Natural killer cell treated with Interleukin-12 subunit alpha and Interleukin-12 subunit beta and Interleukin-15 and Interleukin-18, amount 100 ng/mL, for 72 hours (primary cell): ENCODE measurements at regions not wholly inside any gene's neighbourhood (a gene's known extent, or its start where the extent isn't known, plus 50 kb on each side); places are given as distances from the start of the nearest gene placed in this dataset.
A peak's percentile ranks its signal among the peaks of the same experiment; 100 is the strongest.

Experiments used
- ATAC-seq, 2 donors: fragments of 150-1000 bp; cut with Tn5 transposase in 1 of 2; sonication (Bioruptor Pico), chemical (Tn5 transposase) in 1 of 2; 2 replicates each; pipeline ENCODE4 v1.10.0; 2021
- DNase-seq: peaks from one replicate; pipeline ENCODE4 v3.0.0; 2022; ENCODE audit warnings: low spot score
- H3K27ac Mint-ChIP-seq, 2 donors: 1 replicate in 1 of 2; 2 replicates in 1 of 2; pipeline ENCODE4 v1.8.0; 2022; ENCODE audit warnings: mixed read lengths in 2 of 2, mild to moderate bottlenecking in 1 of 2, moderate library complexity in 1 of 2
- H3K27me3 Mint-ChIP-seq, 2 donors: 1 replicate in 1 of 2; 2 replicates in 1 of 2; pipeline ENCODE4 v1.8.0; 2022; ENCODE audit warnings: mixed read lengths in 2 of 2
- H3K36me3 Mint-ChIP-seq: one replicate; pipeline ENCODE4 v1.8.0; 2022; ENCODE audit warnings: mixed read lengths
- H3K4me1 Mint-ChIP-seq, 2 donors: 1 replicate in 1 of 2; 2 replicates in 1 of 2; pipeline ENCODE4 v1.8.0; 2022; ENCODE audit warnings: low read depth in 2 of 2, mixed read lengths in 2 of 2, mild to moderate bottlenecking in 1 of 2
- H3K4me3 Mint-ChIP-seq: one replicate; pipeline ENCODE4 v1.8.0; 2022; ENCODE audit warnings: mixed read lengths
- H3K9me3 Mint-ChIP-seq: 2 replicates; pipeline ENCODE4 v1.8.0; 2022; ENCODE audit warnings: mixed read lengths

DNA sequence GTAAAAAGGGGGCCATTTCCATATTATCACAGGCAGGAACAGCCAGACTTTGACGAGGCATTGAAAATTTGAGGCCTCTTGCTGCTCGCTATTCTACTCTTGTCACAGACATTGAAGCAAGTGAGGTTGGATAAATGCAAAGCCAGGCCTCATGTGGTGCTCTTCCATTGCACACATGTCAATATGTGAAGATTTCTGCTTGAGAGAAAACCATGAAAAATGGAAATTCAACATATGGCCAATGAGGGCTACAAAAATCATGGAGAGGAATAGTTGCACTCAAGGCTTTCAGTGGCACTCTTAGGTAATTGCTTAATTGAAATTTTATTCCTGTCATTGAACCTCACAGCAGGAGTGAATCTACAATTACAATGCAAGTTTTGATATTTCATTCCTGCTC, 185.6 kb upstream of the MBNL1 start:
- ATAC-seq (no peak), DNase-seq (no peak)
- Mint-ChIP-seq H3K9me3 (no peaks in the 10 kb centered on the region), H3K36me3 (no peaks in the 10 kb centered on the region), H3K4me3 (no peak overlapping the region), H3K4me1 (no peaks in the 10 kb centered on the region), H3K27ac (no peak overlapping the region), H3K27me3 (no peaks in the 10 kb centered on the region)

DNA sequence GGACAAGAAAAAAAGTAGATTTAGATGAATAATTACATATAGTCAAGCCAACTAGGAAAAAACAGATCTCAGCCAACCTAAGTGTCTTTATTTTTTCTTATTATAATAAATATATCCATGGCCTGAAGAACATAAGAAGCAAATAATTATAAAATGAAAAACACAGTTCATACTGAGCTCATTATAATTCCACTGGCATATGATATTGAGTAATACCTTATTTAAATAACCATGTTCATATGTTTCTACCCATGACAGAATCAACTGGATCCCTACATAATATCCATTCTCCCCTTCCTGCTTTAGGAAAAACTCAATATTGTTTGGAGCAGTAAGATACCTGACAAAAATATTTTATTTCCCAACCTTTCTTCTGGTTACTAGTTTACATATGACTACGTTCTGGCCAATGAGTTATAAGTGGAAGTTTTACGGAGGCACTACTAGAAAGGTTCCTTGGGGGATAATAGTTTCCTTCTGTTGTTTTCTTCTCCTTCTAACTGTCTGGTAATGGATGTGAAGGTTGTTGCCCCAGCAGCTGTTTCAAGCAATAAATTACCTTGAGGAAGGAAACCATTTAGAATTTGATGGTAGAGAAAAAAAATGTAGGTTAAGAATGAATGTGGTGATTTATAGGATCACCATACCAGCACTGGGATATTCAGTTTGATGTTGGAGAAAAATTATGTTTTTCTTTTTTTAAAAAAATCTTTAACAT, 184.1 kb upstream of the MBNL1 start:
- Mint-ChIP-seq H3K9me3 (no peaks in the 10 kb centered on the region), H3K4me3 (no peak overlapping the region), H3K36me3 (no peaks in the 10 kb centered on the region), H3K27me3 (no peaks in the 10 kb centered on the region), H3K27ac (no peak overlapping the region), H3K4me1 (no peaks in the 10 kb centered on the region)
- ATAC-seq (no peak), DNase-seq (no peak)

GRCh38 chr3:152087153-152087552, 181.6 kb upstream of the MBNL1 start:
- Mint-ChIP-seq H3K27me3 (peaks cover 0 to 3% of the 10 kb centered on the region in 2 donors), H3K4me3 (no peak overlapping the region), H3K4me1 (no peaks in the 10 kb centered on the region), H3K27ac (no peak overlapping the region), H3K9me3 (no peaks in the 10 kb centered on the region), H3K36me3 (no peaks in the 10 kb centered on the region)
- ATAC-seq (no peak), DNase-seq (no peak)

DNA sequence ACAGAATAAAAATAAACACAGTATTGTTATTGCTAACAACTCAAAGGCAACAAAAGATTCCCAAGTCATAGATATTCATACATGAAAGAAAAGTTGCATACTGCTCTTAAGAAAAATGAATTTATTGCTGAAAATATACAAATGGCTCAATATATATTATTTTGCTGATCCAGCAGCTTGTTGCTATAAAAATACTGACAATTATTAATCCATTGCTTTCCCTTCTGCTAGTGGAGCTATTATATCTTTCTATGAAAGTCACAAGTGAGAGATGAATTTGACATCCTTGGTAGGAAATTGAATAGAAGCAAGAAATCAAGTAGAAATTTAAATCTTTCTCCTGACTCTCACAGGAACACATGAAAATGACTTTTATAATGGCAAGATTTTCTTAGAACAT, 179.2 kb upstream of the MBNL1 start:
- no peaks in the 10 kb centered on the region for H3K36me3 Mint-ChIP-seq
- no peaks in the 10 kb centered on the region for H3K4me1 Mint-ChIP-seq
- no peak overlapping the region for H3K4me3 Mint-ChIP-seq
- DNase-seq (no peak), ATAC-seq (no peak)
- H3K27ac Mint-ChIP-seq: no peak overlapping the region
- peaks cover 2 to 3% of the 10 kb centered on the region in 2 donors for H3K27me3 Mint-ChIP-seq
- H3K9me3 Mint-ChIP-seq: no peaks in the 10 kb centered on the region

DNA sequence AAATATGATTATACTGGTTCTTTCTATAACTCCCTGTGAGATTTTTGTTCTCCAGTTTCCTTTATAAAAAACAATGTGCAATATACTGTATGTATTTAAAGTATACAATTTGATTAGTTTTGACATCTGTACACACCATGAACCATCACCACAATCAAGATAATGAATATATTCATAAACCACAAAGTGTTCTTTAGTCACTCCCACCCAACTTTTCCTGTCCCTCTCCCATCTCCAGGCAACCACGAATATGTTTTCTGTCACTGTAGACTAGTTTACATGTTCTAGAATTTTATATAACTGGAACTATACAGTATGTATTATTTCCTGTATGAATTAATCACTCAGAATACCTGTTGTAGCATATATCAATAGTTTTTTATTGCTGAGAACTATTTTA, 177.0 kb upstream of the MBNL1 start:
- H3K4me1 Mint-ChIP-seq: no peaks in the 10 kb centered on the region
- no peak for DNase-seq
- H3K9me3 Mint-ChIP-seq: no peaks in the 10 kb centered on the region
- H3K27me3 Mint-ChIP-seq: peaks cover 3 to 10% of the 10 kb centered on the region in 2 donors
- H3K27ac Mint-ChIP-seq: no peak overlapping the region
- no peaks in the 10 kb centered on the region for H3K36me3 Mint-ChIP-seq
- ATAC-seq: no peak
- H3K4me3 Mint-ChIP-seq: no peak overlapping the region

DNA sequence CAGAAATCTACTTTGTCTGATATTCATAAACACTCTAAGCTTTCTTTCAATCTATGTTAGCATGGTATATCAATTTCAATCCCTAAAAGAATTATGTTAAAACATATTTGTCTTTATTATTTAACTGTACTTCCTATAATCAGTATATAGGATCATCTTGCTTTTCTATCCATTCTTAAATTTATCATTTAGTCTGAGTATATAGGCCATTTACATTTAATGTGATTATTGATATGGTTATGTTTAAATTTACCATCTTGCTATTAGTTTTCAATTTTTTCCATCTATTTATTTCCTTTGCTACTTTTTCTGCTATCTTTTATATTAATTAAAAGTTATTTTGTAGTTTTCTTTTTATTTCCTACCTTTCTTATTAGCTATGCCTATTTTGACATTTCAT, 174.8 kb upstream of the MBNL1 start:
- no peaks in the 10 kb centered on the region for H3K9me3 Mint-ChIP-seq

DNA sequence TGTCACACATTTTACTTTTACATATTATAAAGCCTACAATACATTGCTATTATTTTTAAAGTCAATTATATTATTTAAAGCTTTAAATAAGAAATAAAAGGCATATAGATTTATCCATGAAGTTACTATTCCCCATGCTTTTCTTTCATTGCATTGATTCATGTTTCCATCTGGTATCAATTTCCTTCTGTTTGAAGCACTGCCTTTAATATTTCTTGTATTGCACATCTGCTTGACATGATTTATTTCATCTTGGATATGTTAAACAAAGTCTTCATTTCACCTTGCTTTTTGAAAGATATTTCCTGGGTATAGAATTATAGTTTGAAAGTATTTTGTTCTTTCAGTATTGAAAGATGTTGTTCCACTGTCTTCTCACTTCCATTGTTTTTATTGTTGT, 174.3 kb upstream of the MBNL1 start:
- Mint-ChIP-seq H3K4me3 (no peak overlapping the region), H3K36me3 (no peaks in the 10 kb centered on the region), H3K9me3 (no peaks in the 10 kb centered on the region), H3K4me1 (no peaks in the 10 kb centered on the region), H3K27ac (no peak overlapping the region), H3K27me3 (peaks cover 3 to 10% of the 10 kb centered on the region in 2 donors)
- DNase-seq: no peak
- ATAC-seq: no peak

More for the DNA sequence above, 174.8 kb upstream of the MBNL1 start:
- DNase-seq (no peak), ATAC-seq (no peak)
- no peak overlapping the region for H3K27ac Mint-ChIP-seq
- peaks cover 3 to 10% of the 10 kb centered on the region in 2 donors for H3K27me3 Mint-ChIP-seq
- no peaks in the 10 kb centered on the region for H3K36me3 Mint-ChIP-seq
- H3K4me3 Mint-ChIP-seq: no peak overlapping the region
- H3K4me1 Mint-ChIP-seq: no peaks in the 10 kb centered on the region

GRCh38 chr3:152095472-152095871, 173.3 kb upstream of the MBNL1 start:
- ATAC-seq (no peak), DNase-seq (no peak)
- Mint-ChIP-seq H3K36me3 (no peaks in the 10 kb centered on the region), H3K27me3 (peaks cover 3 to 10% of the 10 kb centered on the region in 2 donors), H3K9me3 (no peaks in the 10 kb centered on the region), H3K27ac (no peak overlapping the region), H3K4me1 (peaks cover 4 to 5% of the 10 kb centered on the region in 2 donors), H3K4me3 (no peak overlapping the region)

DNA sequence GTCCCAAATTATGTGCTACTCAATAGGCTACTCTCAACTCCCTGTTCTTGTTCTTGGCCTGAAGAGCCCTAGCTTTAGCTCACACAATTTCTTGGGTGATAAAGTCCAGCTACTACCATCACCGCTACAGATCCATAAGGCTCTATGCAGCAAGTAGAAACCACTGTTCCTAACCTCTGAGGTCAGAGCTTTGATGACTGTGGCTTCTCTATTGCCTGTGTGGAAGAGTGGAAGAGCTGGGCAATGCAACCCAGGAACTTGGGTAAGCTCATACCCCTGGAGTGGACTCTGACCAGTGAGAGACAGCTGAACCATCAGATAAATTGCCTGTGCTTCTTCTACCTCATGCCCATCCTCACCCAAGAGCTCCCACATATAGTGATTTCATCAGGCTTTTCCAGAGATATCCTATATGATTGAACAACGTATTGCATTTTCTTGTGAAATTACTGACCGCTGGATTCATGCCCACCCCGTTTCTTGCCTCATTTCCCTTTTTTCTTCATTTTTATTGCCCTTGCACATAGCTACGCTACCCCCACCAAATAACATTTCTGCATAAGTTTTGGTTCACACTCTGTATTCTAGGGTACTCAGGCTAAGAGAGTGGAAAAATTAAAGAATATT, 172.3 kb upstream of the MBNL1 start:
- DNase-seq: no peak
- Mint-ChIP-seq H3K4me3 (no peak overlapping the region), H3K4me1 (peaks cover 8 to 10% of the 10 kb centered on the region in 2 donors), H3K9me3 (no peaks in the 10 kb centered on the region), H3K36me3 (no peaks in the 10 kb centered on the region), H3K27ac (no peak overlapping the region), H3K27me3 (peaks cover 0 to 10% of the 10 kb centered on the region in 2 donors)
- ATAC-seq: no peak

DNA sequence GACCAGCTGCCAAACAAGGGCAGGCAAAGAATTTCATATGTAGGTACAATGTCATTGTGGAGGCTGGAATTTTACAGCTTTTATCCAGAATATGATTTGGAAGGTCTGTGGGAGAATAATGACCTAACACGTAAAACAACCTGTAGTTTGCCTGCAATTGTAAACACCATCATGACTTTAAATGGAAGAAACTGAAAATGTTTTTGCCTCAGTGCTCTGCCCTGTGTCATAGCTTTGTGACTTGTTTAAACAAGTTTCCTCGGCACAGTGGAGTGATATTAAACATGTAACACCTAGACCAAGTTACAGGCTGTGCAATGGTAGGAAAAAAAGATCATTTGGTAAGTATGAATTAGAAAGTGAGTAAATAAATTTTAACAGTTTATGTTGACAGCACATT, 171.6 kb upstream of the MBNL1 start:
- H3K9me3 Mint-ChIP-seq: no peaks in the 10 kb centered on the region
- DNase-seq: no peak
- peaks cover 0 to 10% of the 10 kb centered on the region in 2 donors for H3K27me3 Mint-ChIP-seq
- no peak overlapping the region for H3K4me3 Mint-ChIP-seq
- H3K4me1 Mint-ChIP-seq: peaks cover 8 to 10% of the 10 kb centered on the region in 2 donors
- H3K36me3 Mint-ChIP-seq: no peaks in the 10 kb centered on the region
- H3K27ac Mint-ChIP-seq: no peak overlapping the region
- no peak for ATAC-seq

- Mint-ChIP-seq H3K36me3 (no peaks in the 10 kb centered on the region), H3K9me3 (no peaks in the 10 kb centered on the region), H3K4me3 (no peak overlapping the region), H3K27me3 (peaks cover 0 to 10% of the 10 kb centered on the region in 2 donors), H3K27ac (no peak overlapping the region), H3K4me1 (peaks cover 9 to 10% of the 10 kb centered on the region in 2 donors)
- ATAC-seq (no peak), DNase-seq (no peak)
Observed at GRCh38 chr3:152097770-152098169, 171.0 kb upstream of the MBNL1 start.

- Mint-ChIP-seq H3K4me3 (peak overlapping the region; percentile 56), H3K36me3 (no peaks in the 10 kb centered on the region), H3K4me1 (peaks cover 10 to 16% of the 10 kb centered on the region in 2 donors), H3K27me3 (peaks cover 0 to 2% of the 10 kb centered on the region in 2 donors), H3K9me3 (no peaks in the 10 kb centered on the region), H3K27ac (peak overlapping the region; percentile 59 to 75)
- DNase-seq (peak; percentile 74), ATAC-seq (peak; percentile 93)
Observed at GRCh38 chr3:152100491-152101132, 168.1 kb upstream of the MBNL1 start.

DNA sequence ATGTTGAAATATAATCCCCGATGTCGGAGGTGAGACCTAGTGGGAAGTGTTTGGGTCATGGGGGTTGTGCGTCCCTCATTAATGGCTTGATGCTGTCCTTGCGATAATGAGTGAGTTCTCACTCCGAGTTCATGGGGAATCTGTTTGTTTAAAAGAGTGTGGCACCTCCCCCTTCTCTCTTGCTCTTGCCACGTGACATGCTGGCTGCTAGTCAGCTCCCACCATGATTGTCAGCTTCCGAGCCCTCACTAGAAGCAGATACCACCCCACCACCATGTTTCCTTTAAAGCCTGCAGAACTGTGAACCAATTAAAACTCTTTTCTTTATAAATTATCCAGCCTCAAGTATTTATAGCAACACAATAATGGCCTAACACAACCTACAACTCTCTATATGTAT, 166.3 kb upstream of the MBNL1 start:
- Mint-ChIP-seq H3K36me3 (no peaks in the 10 kb centered on the region), H3K27ac (no peak overlapping the region), H3K27me3 (peaks cover 0 to 2% of the 10 kb centered on the region in 2 donors), H3K4me3 (no peak overlapping the region), H3K4me1 (peaks cover 10 to 16% of the 10 kb centered on the region in 2 donors), H3K9me3 (no peaks in the 10 kb centered on the region)
- DNase-seq: no peak
- no peak for ATAC-seq

DNA sequence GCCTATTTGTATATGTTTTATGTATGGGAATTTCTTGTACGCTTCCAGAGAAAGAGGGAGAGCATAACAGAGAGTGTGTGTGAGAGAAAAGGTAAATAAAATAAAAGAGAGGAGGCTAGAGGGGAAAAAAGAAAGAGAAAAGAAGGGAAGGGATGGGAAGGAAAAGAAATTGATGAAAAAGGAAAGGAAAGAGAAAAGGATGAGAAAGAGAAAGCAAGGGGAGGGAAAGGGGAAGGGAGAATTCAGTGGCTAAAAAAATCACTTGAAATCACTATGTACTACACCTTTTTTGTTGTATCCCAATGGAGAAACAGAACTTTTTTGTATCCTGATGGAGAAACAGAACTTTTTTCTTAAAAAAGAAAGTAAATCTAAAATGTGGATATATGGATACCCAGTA, 165.5 kb upstream of the MBNL1 start:
- Mint-ChIP-seq H3K9me3 (no peaks in the 10 kb centered on the region), H3K4me1 (peaks cover 10 to 16% of the 10 kb centered on the region in 2 donors), H3K27ac (no peak overlapping the region), H3K36me3 (no peaks in the 10 kb centered on the region), H3K27me3 (peaks cover 0 to 2% of the 10 kb centered on the region in 2 donors), H3K4me3 (no peak overlapping the region)
- ATAC-seq (no peak), DNase-seq (no peak)
